ENCODE measurements at regions not wholly inside any gene's neighbourhood (a gene's known extent, or its start where the extent isn't known, plus 50 kb on each side); places are given as distances from the start of the nearest gene placed in this dataset.

DNA sequence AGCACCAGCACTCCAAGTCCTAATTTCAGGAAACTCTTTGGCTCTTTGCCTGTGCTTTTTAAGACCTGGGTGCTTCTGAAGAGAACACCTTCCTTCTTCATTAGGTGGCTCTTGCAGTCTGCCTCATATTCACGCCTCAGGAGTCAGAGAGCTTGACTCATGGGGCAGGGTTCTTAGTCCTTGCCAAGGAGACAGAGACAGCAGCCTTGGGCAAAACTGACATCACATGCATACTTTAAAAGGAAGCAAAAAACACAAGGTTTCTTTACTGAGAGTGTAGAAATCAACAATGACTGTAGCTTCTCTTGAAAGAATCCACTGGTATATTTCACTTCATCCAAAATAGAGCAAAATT lies 780.6 kb downstream of the INHBA start:
- H3K27ac ChIP-seq (ENCODE audit: low read length) = no peak overlapping the region
- no peaks in the 10 kb centered on the region for H3K9me3 ChIP-seq (ENCODE audit: insufficient read depth, low read length)
- no peaks in the 10 kb centered on the region for H3K4me1 ChIP-seq (ENCODE audit: low read length)
- no peaks in the 10 kb centered on the region for H4K20me1 ChIP-seq (ENCODE audit: insufficient read depth, low read length)
- H3K36me3 ChIP-seq (replicated peaks; ENCODE audit: low read depth, low read length) = no peaks in the 10 kb centered on the region
- no peak overlapping the region for H3K9ac ChIP-seq (ENCODE audit: low read length)
- no peak for TF ChIP-seq EZH2phosphoT487 (IDR thresholded peaks at IDR 0.05; ENCODE audit: low read depth)
- TF ChIP-seq, protein P1, sequence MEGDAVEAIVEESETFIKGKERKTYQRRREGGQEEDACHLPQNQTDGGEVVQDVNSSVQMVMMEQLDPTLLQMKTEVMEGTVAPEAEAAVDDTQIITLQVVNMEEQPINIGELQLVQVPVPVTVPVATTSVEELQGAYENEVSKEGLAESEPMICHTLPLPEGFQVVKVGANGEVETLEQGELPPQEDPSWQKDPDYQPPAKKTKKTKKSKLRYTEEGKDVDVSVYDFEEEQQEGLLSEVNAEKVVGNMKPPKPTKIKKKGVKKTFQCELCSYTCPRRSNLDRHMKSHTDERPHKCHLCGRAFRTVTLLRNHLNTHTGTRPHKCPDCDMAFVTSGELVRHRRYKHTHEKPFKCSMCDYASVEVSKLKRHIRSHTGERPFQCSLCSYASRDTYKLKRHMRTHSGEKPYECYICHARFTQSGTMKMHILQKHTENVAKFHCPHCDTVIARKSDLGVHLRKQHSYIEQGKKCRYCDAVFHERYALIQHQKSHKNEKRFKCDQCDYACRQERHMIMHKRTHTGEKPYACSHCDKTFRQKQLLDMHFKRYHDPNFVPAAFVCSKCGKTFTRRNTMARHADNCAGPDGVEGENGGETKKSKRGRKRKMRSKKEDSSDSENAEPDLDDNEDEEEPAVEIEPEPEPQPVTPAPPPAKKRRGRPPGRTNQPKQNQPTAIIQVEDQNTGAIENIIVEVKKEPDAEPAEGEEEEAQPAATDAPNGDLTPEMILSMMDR (IDR thresholded peaks at IDR 0.05; ENCODE audit: low read depth, low read length) = no peak
- no peak overlapping the region for H3K4me3 ChIP-seq (ENCODE audit: low read length)
- H2AFZ ChIP-seq (ENCODE audit: low read depth, low read length) = no peak overlapping the region
- no peaks in the 10 kb centered on the region for H3K27me3 ChIP-seq (ENCODE audit: low read depth, low read length)
- H3K79me2 ChIP-seq (ENCODE audit: low read length) = no peaks in the 10 kb centered on the region
- no peak overlapping the region for H3K4me2 ChIP-seq (ENCODE audit: low read length)

DNA sequence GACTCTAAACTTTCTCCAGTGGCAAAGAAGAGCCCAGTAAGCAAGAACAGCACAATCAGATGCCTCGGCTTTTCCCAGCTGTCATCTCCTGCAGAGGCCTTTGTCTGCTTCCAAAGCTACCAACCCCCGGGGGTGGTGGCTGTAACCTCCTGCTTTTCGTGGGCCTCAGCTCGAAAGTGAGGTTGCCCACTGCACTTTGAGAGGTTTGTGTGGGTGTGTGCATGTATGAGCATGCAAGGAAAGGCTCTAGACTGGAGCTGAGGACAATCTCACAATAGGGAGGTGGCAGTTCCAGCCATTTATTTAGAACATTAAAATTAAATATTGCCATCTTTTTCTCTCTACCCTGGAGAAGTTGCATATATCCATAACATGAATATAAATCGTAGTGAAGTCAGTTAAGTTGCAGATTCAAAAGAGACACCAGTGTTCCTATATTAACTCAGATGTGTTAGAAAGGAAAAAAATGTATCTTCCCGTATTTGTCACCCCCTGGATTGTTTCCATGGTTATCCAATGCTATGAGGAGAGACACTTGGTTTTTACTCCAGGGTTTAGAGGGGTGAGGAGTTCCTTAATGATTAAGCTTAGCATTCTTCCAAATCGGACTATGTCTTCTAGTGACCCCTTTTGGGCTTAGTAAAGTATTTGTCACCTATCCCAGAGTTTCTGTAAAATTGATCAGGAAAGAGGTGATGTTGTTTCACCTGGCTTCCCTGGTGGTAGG lies 781.1 kb downstream of the INHBA start:
- H4K20me1 ChIP-seq (ENCODE audit: insufficient read depth, low read length) = no peaks in the 10 kb centered on the region
- no peak overlapping the region for H3K4me2 ChIP-seq (ENCODE audit: low read length)
- H3K27ac ChIP-seq (ENCODE audit: low read length) = no peak overlapping the region
- H3K9ac ChIP-seq (ENCODE audit: low read length) = no peak overlapping the region
- no peaks in the 10 kb centered on the region for H3K36me3 ChIP-seq (replicated peaks; ENCODE audit: low read depth, low read length)
- no peak for TF ChIP-seq EZH2phosphoT487 (IDR thresholded peaks at IDR 0.05; ENCODE audit: low read depth)
- TF ChIP-seq, protein P1 (IDR thresholded peaks at IDR 0.05; ENCODE audit: low read depth, low read length) = no peak
- H3K4me3 ChIP-seq (ENCODE audit: low read length) = no peak overlapping the region
- no peak overlapping the region for H2AFZ ChIP-seq (ENCODE audit: low read depth, low read length)
- H3K27me3 ChIP-seq (ENCODE audit: low read depth, low read length) = 0 out of 2 replicates have a peak, but pooled peaks cover under 1% of the 10 kb centered on the region
- H3K79me2 ChIP-seq (ENCODE audit: low read length) = no peaks in the 10 kb centered on the region
- H3K9me3 ChIP-seq (ENCODE audit: insufficient read depth, low read length) = no peaks in the 10 kb centered on the region
- no peaks in the 10 kb centered on the region for H3K4me1 ChIP-seq (ENCODE audit: low read length)

DNA sequence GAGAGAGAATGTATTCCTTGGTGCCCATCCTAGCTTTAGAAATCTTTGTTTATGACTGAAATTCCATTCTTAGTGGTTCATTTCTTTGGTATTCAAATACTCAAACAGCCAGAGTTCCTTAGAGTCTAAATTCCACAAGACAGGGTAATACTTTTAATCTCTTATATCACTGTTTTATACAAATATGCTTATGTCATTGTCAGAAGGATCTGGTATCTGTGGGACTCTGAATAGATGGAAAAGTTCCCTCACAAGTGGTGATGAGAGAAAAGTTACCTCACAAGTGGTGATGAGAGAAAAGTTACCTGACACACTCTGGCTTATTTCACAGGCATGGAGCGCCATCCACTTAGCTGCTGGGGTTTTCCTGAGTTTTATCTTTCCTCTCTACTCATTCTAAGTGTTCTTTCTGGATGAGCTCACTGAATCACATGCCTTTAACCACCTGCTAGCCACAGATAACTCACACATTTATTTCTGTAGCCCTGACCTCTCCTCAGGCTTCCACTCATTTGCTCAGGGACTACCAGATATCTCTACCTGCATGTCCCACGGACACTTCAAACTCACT lies 784.0 kb downstream of the SUGCT start:
- Histone ChIP-seq H3K79me2 (ENCODE audit: low read length) (no peaks in the 10 kb centered on the region), H4K20me1 (ENCODE audit: insufficient read depth, low read length) (no peaks in the 10 kb centered on the region), H3K4me1 (ENCODE audit: low read length) (no peaks in the 10 kb centered on the region), H3K9me3 (ENCODE audit: insufficient read depth, low read length) (no peaks in the 10 kb centered on the region), H3K4me2 (ENCODE audit: low read length) (no peak overlapping the region), H3K27ac (ENCODE audit: low read length) (no peak overlapping the region), H3K9ac (ENCODE audit: low read length) (no peak overlapping the region), H3K27me3 (ENCODE audit: low read depth, low read length) (0 out of 2 replicates have a peak, but pooled peaks cover 4% of the 10 kb centered on the region), H3K4me3 (ENCODE audit: low read length) (no peak overlapping the region), H2AFZ (ENCODE audit: low read depth, low read length) (no peak overlapping the region), H3K36me3 (replicated peaks; ENCODE audit: low read depth, low read length) (no peaks in the 10 kb centered on the region)
- TF ChIP-seq, protein P1 (IDR thresholded peaks at IDR 0.05; ENCODE audit: low read depth, low read length) = no peak
- no peak for TF ChIP-seq EZH2phosphoT487 (IDR thresholded peaks at IDR 0.05; ENCODE audit: low read depth)

DNA sequence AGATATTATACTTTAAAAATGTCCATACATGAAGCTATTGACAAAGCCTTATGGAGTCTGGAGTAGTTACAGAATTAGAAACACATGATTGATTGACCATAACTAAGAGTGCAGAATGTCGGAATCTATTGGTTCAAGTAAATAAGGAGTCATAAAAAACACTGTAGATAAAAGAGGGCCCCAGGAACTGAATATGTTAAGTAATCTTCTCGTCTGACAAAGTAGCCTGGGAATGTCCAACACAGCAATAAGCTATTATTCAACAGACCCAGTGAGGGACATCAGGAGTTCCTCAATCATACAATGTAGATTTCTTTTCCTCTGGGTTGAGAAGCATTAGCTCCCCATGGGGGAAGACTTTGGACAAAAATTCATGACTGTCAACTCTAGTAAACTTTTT lies 782.0 kb downstream of the SUGCT start:
- no peaks in the 10 kb centered on the region for H3K79me2 ChIP-seq (ENCODE audit: low read length)
- no peaks in the 10 kb centered on the region for H3K4me1 ChIP-seq (ENCODE audit: low read length)
- H3K9ac ChIP-seq (ENCODE audit: low read length) = no peak overlapping the region
- H3K27me3 ChIP-seq (ENCODE audit: low read depth, low read length) = 0 out of 2 replicates have a peak, but pooled peaks cover 4% of the 10 kb centered on the region
- H3K27ac ChIP-seq (ENCODE audit: low read length) = no peak overlapping the region
- no peaks in the 10 kb centered on the region for H4K20me1 ChIP-seq (ENCODE audit: insufficient read depth, low read length)
- H3K4me3 ChIP-seq (ENCODE audit: low read length) = no peak overlapping the region
- no peaks in the 10 kb centered on the region for H3K9me3 ChIP-seq (ENCODE audit: insufficient read depth, low read length)
- no peak overlapping the region for H3K4me2 ChIP-seq (ENCODE audit: low read length)
- TF ChIP-seq EZH2phosphoT487 (IDR thresholded peaks at IDR 0.05; ENCODE audit: low read depth) = no peak
- TF ChIP-seq, protein P1 (IDR thresholded peaks at IDR 0.05; ENCODE audit: low read depth, low read length) = no peak
- H3K36me3 ChIP-seq (replicated peaks; ENCODE audit: low read depth, low read length) = no peaks in the 10 kb centered on the region
- H2AFZ ChIP-seq (ENCODE audit: low read depth, low read length) = no peak overlapping the region

Measured in OCI-LY3 (cell line).